ENCODE measurements at regions not wholly inside any gene's neighbourhood (a gene's known extent, or its start where the extent isn't known, plus 50 kb on each side); places are given as distances from the start of the nearest gene placed in this dataset.

- TF ChIP-seq YY1 (IDR thresholded peaks at IDR 0.05; ENCODE audit: low read depth) (no peak), TAF1 (IDR thresholded peaks at IDR 0.05; ENCODE audit: low read depth) (no peak), RAD21 (IDR thresholded peaks at IDR 0.05; ENCODE audit: low read depth) (no peak), REST (IDR thresholded peaks at IDR 0.05; ENCODE audit: low read depth) (no peak), EP300 (IDR thresholded peaks at IDR 0.05; ENCODE audit: borderline replicate concordance) (no peak), FOXM1 (IDR thresholded peaks at IDR 0.05; ENCODE audit: borderline replicate concordance, low read depth) (no peak), EGR1 (IDR thresholded peaks at IDR 0.05) (no peak), ZBTB7A (IDR thresholded peaks at IDR 0.05; ENCODE audit: low read depth) (no peak), USF1 (IDR thresholded peaks at IDR 0.05) (no peak), CEBPB (IDR thresholded peaks at IDR 0.05) (no peak), TEAD4 (IDR thresholded peaks at IDR 0.05) (no peak), TCF12 (IDR thresholded peaks at IDR 0.05; ENCODE audit: low read depth) (no peak), CREB1 (IDR thresholded peaks at IDR 0.05; ENCODE audit: low read depth) (no peak)
- TF ChIP-seq, protein P1, sequence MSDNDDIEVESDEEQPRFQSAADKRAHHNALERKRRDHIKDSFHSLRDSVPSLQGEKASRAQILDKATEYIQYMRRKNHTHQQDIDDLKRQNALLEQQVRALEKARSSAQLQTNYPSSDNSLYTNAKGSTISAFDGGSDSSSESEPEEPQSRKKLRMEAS (IDR thresholded peaks at IDR 0.05): no peak
Measured at GRCh38 chr20:34165018-34165619, 53.1 kb upstream of the EIF2S2 start.
